DMS 273 (cell line): ENCODE measurements at regions not wholly inside any gene's neighbourhood (a gene's known extent, or its start where the extent isn't known, plus 50 kb on each side); places are given as distances from the start of the nearest gene placed in this dataset.
A peak's percentile ranks its signal among the peaks of the same experiment; 100 is the strongest.
"Not testable (repeated sequence)": the region's sequence is repeated elsewhere in the genome, so short reads cannot be mapped to it uniquely, and the experiment has no call there.

Source experiments
- DNase-seq: peaks from one replicate; lab custom pipeline; 2025; ENCODE audit not compliant: unreplicated experiment; lab: John Stamatoyannopoulos, UW

- DNase-seq, result no peak
These were observed 50.2 kb upstream of the TP53I11 start for GRCh38 chr11:45000918-45001317.

DNA sequence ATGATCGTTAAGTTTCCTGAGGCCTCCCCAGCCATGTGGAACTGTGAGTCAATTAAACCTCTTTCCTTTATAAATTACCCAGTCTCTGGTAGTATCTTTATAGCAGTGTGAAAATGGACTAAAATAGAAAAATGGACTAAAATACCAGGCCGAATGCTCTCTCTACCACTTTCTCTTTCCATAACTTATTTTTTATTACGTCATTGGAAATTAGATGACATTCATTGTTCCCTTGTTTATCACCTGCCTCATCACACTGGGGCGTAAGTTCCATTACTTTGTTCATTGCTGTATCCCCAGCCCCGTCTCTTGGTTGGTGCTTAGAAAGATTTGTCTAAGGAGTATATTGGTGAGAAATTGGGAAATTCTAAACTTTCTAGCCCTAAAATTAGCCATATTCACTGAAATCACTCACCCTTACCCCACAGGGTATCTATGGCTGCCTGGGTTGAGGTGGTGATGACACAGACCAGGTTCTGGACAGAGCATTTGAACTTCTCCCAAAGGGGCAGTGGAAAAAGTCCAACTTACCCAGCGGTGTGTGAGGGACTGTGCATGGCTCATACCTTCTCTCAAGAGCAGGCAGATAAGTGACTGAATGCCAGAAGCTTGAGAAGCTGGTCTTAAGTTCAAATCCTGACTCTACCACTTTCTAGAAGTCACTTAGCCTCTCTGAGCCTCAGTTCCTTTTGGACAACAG is 50.9 kb upstream of the TP53I11 start:
- DNase-seq, result no peak

DNA sequence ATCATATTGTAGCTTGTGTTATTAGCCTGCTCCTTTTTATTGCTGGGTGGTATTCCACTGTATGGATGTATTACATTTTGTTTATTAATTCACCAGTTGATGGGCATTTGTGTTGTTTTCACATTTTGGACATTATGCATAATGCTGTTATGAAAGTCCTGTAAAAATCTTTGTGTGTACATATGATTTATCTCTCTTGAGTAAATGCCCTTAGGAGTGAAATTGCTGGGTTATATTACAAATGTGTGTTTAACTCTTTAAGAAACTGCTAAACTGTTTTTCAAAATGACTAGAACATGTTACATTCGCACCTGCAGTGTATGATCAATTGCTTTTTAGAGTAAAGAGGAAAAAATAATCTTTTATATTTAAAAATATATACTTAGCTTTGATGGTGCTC is 54.4 kb upstream of the TP53I11 start:
- DNase-seq, result no peak

DNA sequence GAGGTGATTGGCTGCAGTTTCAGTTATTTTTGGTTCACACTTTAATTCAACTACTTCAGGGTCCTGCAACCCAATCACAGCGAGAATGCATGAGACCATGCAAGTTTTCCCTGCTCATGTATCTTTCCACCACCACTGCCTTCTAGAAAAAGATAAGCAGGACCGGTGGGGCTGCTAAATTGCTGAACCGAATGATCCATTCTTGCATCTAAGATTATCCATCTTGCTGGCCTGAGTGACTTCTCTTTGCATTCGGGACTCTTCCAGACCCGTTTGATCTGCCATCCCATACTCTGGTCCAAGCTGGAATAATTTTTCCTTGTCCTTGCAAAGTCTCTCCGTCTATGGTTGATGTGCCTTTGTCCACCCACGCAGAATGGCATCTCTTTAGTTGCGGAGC is 56.3 kb upstream of the TP53I11 start:
- no peak for DNase-seq

- DNase-seq, result not testable (repeated sequence)
These were observed 65.3 kb upstream of the TP53I11 start for GRCh38 chr11:45015983-45016382.

- DNase-seq, result not testable (repeated sequence)
These were observed 65.8 kb upstream of the TP53I11 start for GRCh38 chr11:45016446-45016845.

- DNase-seq, result no peak
These were observed 66.6 kb upstream of the TP53I11 start for GRCh38 chr11:45017329-45017728.

- no peak for DNase-seq
These were observed 70.3 kb upstream of the TP53I11 start for GRCh38 chr11:45021001-45021400.

DNA sequence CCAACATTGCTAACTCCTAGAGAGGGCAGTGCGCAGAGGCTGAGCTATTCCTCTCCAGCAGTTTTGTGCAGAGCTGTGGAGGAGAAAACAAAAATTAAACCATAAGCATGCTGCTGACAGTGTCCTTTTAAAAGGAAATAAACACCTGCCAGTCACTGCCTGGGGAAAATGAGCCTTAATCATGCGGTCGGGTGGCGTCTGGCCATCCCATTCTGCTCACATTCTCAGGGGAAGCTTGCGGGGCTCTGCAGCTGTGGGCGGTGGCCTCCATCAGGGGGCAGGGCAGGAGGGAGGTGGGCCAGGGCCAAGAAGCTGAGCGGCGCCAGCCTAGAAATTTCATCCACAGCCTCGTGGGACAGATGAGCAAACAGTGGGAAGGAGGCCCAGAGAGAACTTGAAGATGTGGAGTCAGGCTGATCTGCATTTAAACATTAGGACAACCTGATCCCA is 71.0 kb upstream of the TP53I11 start:
- peak; percentile 83 for DNase-seq

- DNase-seq, result no peak
These were observed 71.8 kb upstream of the TP53I11 start for GRCh38 chr11:45022294-45023064.

- DNase-seq, result no peak
These were observed 72.3 kb upstream of the TP53I11 start for GRCh38 chr11:45023065-45023365.

- no peak for DNase-seq
These were observed 73.6 kb upstream of the TP53I11 start for GRCh38 chr11:45024316-45024715.

- no peak for DNase-seq
These were observed 74.3 kb upstream of the TP53I11 start for GRCh38 chr11:45024846-45025588.

- DNase-seq, result peak; percentile 51
These were observed 75.2 kb upstream of the TP53I11 start for GRCh38 chr11:45025716-45026492.

DNA sequence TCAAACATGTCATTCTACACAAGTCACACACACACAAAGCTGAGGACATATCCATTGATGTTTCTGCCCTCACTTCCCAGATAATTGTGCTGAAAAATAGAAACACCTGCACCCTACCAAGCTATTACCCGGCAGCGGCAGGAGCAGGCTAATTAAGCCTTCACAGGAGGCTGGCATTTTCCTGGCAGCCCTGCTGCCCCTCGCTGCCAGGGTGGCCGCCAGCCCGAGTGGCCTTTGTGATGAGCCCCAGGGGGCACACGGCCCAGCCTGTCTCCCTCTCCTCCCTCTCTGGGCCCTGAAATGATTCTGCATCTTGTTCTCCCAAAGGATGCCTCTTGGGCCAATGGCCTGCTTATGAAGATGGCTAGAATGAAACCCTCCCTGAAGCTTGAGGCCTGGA is 76.2 kb upstream of the TP53I11 start:
- DNase-seq, result peak; percentile 24

- DNase-seq, result no peak
These were observed 76.6 kb upstream of the TP53I11 start for GRCh38 chr11:45027312-45027711.

DNA sequence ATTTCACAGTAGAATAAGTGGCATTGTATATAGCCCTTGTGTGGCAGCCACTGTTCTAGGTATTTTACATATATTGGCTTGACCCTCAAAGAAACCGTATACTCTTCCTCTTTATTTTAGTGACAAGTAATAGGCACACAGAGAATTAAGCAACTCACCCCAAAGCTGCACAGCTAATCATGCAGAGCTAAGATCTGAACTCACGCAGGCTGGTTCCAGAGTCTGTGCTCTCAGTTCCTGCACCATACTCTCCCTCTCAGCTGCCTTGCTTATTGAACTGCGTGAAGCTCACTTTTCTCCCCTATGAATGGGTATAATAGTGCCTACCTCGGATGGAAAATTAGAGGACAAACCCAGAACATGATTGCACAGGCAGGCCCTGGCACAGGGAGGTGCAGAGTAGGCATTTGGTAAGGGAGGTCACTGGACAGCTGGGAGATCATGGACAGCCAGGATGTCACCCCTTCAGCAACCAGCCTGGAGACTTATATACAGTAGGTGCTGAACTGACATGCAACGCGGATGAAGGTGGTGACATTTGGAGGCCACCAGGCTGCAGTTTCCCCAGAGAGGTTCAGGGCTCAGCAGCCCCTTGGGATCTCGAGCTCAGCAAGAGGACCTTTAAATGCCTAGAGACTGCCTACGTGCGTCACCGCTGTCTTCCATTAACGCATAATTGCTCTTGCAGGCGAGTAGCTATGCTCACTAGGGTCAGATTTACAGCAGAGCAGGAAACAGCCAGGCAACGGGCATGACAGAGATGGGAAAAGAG is 78.4 kb upstream of the TP53I11 start:
- DNase-seq, result no peak

DNA sequence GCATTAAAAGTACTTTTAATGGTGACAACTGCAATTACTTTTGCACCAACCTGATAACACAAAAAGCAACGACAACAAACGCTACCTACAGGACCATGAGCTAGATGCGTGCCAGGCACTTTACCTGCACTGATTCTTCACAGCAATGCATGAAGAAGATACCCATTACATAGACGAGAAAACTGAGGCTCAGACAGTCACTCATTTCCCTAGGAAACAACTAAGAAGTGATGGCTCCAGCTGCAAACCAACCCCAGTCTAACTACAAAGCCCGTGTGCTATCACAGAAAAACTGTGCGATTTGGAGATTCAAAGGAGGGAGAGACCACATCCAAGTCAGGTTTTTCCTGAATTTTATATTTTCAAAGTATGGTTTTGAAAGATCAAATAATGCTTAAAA is 80.1 kb upstream of the TP53I11 start:
- DNase-seq, result no peak

GRCh38 chr11:45031912-45032519 is 81.3 kb upstream of the TP53I11 start:
- no peak for DNase-seq

DNA sequence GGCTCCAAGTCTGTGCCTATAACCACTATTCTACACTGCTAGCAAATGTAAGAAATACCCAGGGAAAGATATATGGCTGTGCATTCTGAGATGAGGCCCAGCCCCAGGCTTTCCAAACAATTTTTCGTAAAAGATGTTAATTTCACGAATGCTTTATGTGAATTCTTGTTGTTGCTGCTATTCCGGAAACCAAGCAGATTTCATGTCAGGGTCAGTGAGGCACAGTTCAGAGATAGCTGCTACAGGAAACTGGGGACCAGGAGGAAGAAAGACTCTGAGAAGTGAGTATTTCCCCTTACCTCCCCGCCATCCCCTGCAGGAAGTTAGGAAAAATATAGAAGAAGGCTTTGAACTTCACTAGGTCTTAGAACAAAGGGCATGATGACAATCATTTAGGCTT is 84.7 kb upstream of the TP53I11 start:
- no peak for DNase-seq
